ENCODE measurements at regions not wholly inside any gene's neighbourhood (a gene's known extent, or its start where the extent isn't known, plus 50 kb on each side); places are given as distances from the start of the nearest gene placed in this dataset.
"Not testable (repeated sequence)": the region's sequence is repeated elsewhere in the genome, so short reads cannot be mapped to it uniquely, and the experiment has no call there.

GRCh38 chr4:128440923-128441322 lies 153.3 kb upstream of the PGRMC2 start:
- H3K27ac ChIP-seq (ENCODE audit: poor library complexity, severe bottlenecking): no peak overlapping the region
- no peaks in the 10 kb centered on the region for H3K9me3 ChIP-seq (ENCODE audit: severe bottlenecking)
- no peak for ATAC-seq (ENCODE audit: low read depth)
- TF ChIP-seq, protein P1, sequence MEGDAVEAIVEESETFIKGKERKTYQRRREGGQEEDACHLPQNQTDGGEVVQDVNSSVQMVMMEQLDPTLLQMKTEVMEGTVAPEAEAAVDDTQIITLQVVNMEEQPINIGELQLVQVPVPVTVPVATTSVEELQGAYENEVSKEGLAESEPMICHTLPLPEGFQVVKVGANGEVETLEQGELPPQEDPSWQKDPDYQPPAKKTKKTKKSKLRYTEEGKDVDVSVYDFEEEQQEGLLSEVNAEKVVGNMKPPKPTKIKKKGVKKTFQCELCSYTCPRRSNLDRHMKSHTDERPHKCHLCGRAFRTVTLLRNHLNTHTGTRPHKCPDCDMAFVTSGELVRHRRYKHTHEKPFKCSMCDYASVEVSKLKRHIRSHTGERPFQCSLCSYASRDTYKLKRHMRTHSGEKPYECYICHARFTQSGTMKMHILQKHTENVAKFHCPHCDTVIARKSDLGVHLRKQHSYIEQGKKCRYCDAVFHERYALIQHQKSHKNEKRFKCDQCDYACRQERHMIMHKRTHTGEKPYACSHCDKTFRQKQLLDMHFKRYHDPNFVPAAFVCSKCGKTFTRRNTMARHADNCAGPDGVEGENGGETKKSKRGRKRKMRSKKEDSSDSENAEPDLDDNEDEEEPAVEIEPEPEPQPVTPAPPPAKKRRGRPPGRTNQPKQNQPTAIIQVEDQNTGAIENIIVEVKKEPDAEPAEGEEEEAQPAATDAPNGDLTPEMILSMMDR (IDR thresholded peaks at IDR 0.05; ENCODE audit: poor library complexity, severe bottlenecking): no peak
- no peaks in the 10 kb centered on the region for H3K36me3 ChIP-seq (ENCODE audit: low read depth)
- DNase-seq (ENCODE audit: low spot score): no peak
- H3K4me3 ChIP-seq (ENCODE audit: severe bottlenecking): no peak overlapping the region
- H3K4me1 ChIP-seq (ENCODE audit: insufficient read depth, poor library complexity, severe bottlenecking): peaks cover 3% of the 10 kb centered on the region
- no peaks in the 10 kb centered on the region for H3K27me3 ChIP-seq (ENCODE audit: insufficient read depth, poor library complexity, severe bottlenecking)

DNA sequence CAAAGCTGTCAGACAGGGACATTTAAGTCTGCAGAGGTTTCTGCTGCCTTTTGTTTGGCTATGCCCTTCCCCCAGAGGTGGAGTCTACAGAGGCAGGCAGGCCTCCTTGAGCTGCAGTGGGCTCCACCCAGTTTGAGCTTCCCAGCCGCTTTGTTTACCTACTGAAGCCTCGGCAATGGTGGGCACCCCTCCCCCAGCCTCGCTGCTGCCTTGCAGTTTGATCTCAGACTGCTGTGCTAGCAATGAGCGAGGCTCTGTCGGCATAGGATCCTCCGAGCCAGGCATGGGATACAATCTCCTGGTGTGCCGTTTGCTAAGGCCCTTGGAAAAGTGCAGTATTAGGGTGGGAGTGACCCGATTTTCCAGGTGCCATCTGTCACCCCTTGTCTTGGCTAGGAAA lies 149.4 kb upstream of the PGRMC2 start:
- DNase-seq (ENCODE audit: low spot score); H3K4me1 ChIP-seq (ENCODE audit: insufficient read depth, poor library complexity, severe bottlenecking); H3K27ac ChIP-seq (ENCODE audit: poor library complexity, severe bottlenecking); H3K9me3 ChIP-seq (ENCODE audit: severe bottlenecking); H3K36me3 ChIP-seq (ENCODE audit: low read depth); ATAC-seq (ENCODE audit: low read depth); H3K4me3 ChIP-seq (ENCODE audit: severe bottlenecking); H3K27me3 ChIP-seq (ENCODE audit: insufficient read depth, poor library complexity, severe bottlenecking): not testable (repeated sequence)

DNA sequence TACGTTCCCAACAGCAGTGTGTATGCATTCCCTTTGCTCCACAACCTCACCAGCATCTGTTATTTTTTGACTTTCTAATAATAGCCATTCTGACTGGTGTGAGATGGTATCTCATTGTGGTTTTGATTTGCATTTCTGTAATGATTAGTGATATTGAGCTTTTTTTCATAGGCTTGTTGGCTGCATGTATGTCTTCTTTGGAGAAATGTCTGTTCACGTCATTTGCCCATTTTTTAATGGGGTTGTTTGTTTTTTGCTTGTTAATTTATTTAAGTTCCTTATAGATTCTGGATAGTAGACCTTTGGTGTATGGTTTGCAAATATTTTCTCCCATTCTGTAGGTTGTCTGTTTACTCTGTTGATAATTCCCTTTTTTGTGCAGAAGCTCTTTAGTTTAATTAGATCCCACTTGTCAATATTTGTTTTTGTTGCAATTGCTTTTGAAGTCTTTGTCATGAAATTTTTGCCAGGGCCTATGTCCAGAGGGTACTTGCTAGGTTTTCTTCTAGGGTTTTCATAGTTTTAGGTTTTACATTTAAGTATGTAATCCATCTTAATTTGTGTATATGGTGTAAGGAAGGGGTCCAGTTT lies 141.5 kb upstream of the PGRMC2 start:
- ATAC-seq (ENCODE audit: low read depth); H3K27me3 ChIP-seq (ENCODE audit: insufficient read depth, poor library complexity, severe bottlenecking); H3K9me3 ChIP-seq (ENCODE audit: severe bottlenecking); H3K4me1 ChIP-seq (ENCODE audit: insufficient read depth, poor library complexity, severe bottlenecking); H3K4me3 ChIP-seq (ENCODE audit: severe bottlenecking); DNase-seq (ENCODE audit: low spot score); H3K36me3 ChIP-seq (ENCODE audit: low read depth); H3K27ac ChIP-seq (ENCODE audit: poor library complexity, severe bottlenecking): not testable (repeated sequence)

DNA sequence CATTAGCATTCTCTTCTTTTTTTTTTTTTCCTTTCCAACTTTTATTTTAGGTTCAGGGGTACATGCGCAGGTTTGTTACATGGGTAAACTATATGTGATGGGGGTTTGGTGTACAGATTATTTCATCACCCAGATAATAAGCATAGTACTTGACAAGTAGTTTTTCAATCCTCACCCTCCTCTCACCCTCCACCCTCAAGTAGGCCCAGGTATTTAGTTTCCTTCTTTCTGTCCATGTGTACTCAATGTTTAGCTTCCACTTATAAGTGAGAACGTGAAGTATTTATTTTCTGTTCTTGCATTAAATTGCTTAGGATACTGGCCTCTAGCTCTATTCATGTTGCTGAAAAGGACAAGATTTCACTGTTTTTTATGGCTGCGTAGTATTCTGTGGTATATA lies 140.8 kb upstream of the PGRMC2 start:
- H3K36me3 ChIP-seq (ENCODE audit: low read depth): no peaks in the 10 kb centered on the region
- no peaks in the 10 kb centered on the region for H3K4me1 ChIP-seq (ENCODE audit: insufficient read depth, poor library complexity, severe bottlenecking)
- H3K4me3 ChIP-seq (ENCODE audit: severe bottlenecking): no peak overlapping the region
- H3K9me3 ChIP-seq (ENCODE audit: severe bottlenecking): no peaks in the 10 kb centered on the region
- TF ChIP-seq, protein P1 (IDR thresholded peaks at IDR 0.05; ENCODE audit: poor library complexity, severe bottlenecking): no peak
- DNase-seq (ENCODE audit: low spot score): no peak
- H3K27ac ChIP-seq (ENCODE audit: poor library complexity, severe bottlenecking): peak overlapping the region; percentile 36
- no peak for ATAC-seq (ENCODE audit: low read depth)
- H3K27me3 ChIP-seq (ENCODE audit: insufficient read depth, poor library complexity, severe bottlenecking): no peaks in the 10 kb centered on the region

DNA sequence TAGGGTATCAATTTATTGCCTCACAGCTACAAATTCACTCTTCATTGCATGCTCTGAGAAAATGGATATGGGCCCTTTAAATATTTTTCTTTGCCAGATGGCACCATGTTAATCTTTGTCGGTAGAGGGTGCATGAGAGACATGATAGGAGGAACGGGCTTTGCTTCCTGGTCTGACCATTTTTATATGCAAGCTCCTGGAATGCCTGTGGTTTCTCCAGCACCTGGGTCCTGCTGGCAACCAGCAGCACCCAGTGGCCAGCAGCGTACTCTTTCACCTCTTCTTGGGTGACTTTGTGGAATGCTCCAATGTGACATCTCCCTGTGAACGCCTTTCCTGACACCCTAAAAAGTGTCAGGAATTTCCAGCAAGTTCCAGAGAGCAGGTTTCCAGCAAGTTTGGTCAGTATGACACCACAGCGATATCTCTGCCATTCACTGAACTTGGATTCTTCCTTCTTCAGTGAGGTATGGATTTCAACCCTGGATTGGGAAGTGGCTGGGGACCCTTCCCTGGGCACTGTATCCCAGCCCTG lies 140.3 kb upstream of the PGRMC2 start:
- TF ChIP-seq, protein P1 (IDR thresholded peaks at IDR 0.05; ENCODE audit: poor library complexity, severe bottlenecking): peak; percentile 91
- no peaks in the 10 kb centered on the region for H3K9me3 ChIP-seq (ENCODE audit: severe bottlenecking)
- peak overlapping the region; percentile 36 for H3K27ac ChIP-seq (ENCODE audit: poor library complexity, severe bottlenecking)
- peak; percentile 52 for DNase-seq (ENCODE audit: low spot score)
- H3K27me3 ChIP-seq (ENCODE audit: insufficient read depth, poor library complexity, severe bottlenecking): no peaks in the 10 kb centered on the region
- H3K4me1 ChIP-seq (ENCODE audit: insufficient read depth, poor library complexity, severe bottlenecking): no peaks in the 10 kb centered on the region
- no peaks in the 10 kb centered on the region for H3K36me3 ChIP-seq (ENCODE audit: low read depth)
- peak; percentile 99 for ATAC-seq (ENCODE audit: low read depth)
- H3K4me3 ChIP-seq (ENCODE audit: severe bottlenecking): no peak overlapping the region
